ENCODE measurements at regions not wholly inside any gene's neighbourhood (a gene's known extent, or its start where the extent isn't known, plus 50 kb on each side); places are given as distances from the start of the nearest gene placed in this dataset.

- no peak for TF ChIP-seq CTCF (IDR thresholded peaks at IDR 0.05; ENCODE audit: control insufficient read depth, insufficient read depth, low read depth, low read length, missing control alignments)
- DNase-seq (ENCODE audit: low read depth): no peak
- H3K4me3 ChIP-seq (ENCODE audit: control insufficient read depth, low read depth, low read length): no peak overlapping the region
Measured at GRCh38 chr4:175983636-175984035, 82.0 kb upstream of the WDR17 start.

GRCh38 chr4:175986668-175987067 is 79.0 kb upstream of the WDR17 start:
- no peak for TF ChIP-seq CTCF (IDR thresholded peaks at IDR 0.05; ENCODE audit: control insufficient read depth, insufficient read depth, low read depth, low read length, missing control alignments)
- no peak for DNase-seq (ENCODE audit: low read depth)
- no peak overlapping the region for H3K4me3 ChIP-seq (ENCODE audit: control insufficient read depth, low read depth, low read length)

- TF ChIP-seq CTCF (IDR thresholded peaks at IDR 0.05; ENCODE audit: control insufficient read depth, insufficient read depth, low read depth, low read length, missing control alignments): no peak
Measured at GRCh38 chr4:175988511-175988910, 77.1 kb upstream of the WDR17 start.

GRCh38 chr4:175996206-175996605 is 69.4 kb upstream of the WDR17 start:
- no peak overlapping the region for H3K4me3 ChIP-seq (ENCODE audit: control insufficient read depth, low read depth, low read length)
- no peak for DNase-seq (ENCODE audit: low read depth)
- TF ChIP-seq CTCF (IDR thresholded peaks at IDR 0.05; ENCODE audit: control insufficient read depth, insufficient read depth, low read depth, low read length, missing control alignments): no peak

More at GRCh38 chr4:175988511-175988910, 77.1 kb upstream of the WDR17 start:
- H3K4me3 ChIP-seq (ENCODE audit: control insufficient read depth, low read depth, low read length): no peak overlapping the region
- no peak for DNase-seq (ENCODE audit: low read depth)

- H3K4me3 ChIP-seq (ENCODE audit: control insufficient read depth, low read depth, low read length): no peak overlapping the region
- DNase-seq (ENCODE audit: low read depth): no peak
- no peak for TF ChIP-seq CTCF (IDR thresholded peaks at IDR 0.05; ENCODE audit: control insufficient read depth, insufficient read depth, low read depth, low read length, missing control alignments)
Measured at GRCh38 chr4:175997291-175997690, 68.3 kb upstream of the WDR17 start.

GRCh38 chr4:175998782-175999181 is 66.9 kb upstream of the WDR17 start:
- H3K4me3 ChIP-seq (ENCODE audit: control insufficient read depth, low read depth, low read length): no peak overlapping the region
- TF ChIP-seq CTCF (IDR thresholded peaks at IDR 0.05; ENCODE audit: control insufficient read depth, insufficient read depth, low read depth, low read length, missing control alignments): no peak
- DNase-seq (ENCODE audit: low read depth): no peak

GRCh38 chr4:175999944-176000343 is 65.7 kb upstream of the WDR17 start:
- no peak for TF ChIP-seq CTCF (IDR thresholded peaks at IDR 0.05; ENCODE audit: control insufficient read depth, insufficient read depth, low read depth, low read length, missing control alignments)
- H3K4me3 ChIP-seq (ENCODE audit: control insufficient read depth, low read depth, low read length): no peak overlapping the region
- DNase-seq (ENCODE audit: low read depth): no peak

Measured in AG09309 (cell line).